ENCODE measurements at regions not wholly inside any gene's neighbourhood (a gene's known extent, or its start where the extent isn't known, plus 50 kb on each side); places are given as distances from the start of the nearest gene placed in this dataset.
"Not testable (repeated sequence)": the region's sequence is repeated elsewhere in the genome, so short reads cannot be mapped to it uniquely, and the experiment has no call there.

- DNase-seq (ENCODE audit: low read depth), result no peak
Observed at GRCh38 chr4:117811731-117812130, 222.6 kb upstream of the NDST3 start.

- DNase-seq (ENCODE audit: low read depth), result no peak
Observed at GRCh38 chr4:117814277-117815246, 219.7 kb upstream of the NDST3 start.

GRCh38 chr4:117817301-117817700, 217.0 kb upstream of the NDST3 start:
- DNase-seq (ENCODE audit: low read depth), result no peak

GRCh38 chr4:117821834-117822233, 212.5 kb upstream of the NDST3 start:
- DNase-seq (ENCODE audit: low read depth), result no peak

- no peak for DNase-seq (ENCODE audit: low read depth)
Observed at GRCh38 chr4:117823388-117823787, 210.9 kb upstream of the NDST3 start.

- DNase-seq (ENCODE audit: low read depth), result no peak
Observed at GRCh38 chr4:117825600-117825999, 208.7 kb upstream of the NDST3 start.

GRCh38 chr4:117831060-117831683, 203.1 kb upstream of the NDST3 start:
- DNase-seq (ENCODE audit: low read depth), result no peak

- DNase-seq (ENCODE audit: low read depth), result no peak
Observed at GRCh38 chr4:117835566-117835965, 198.7 kb upstream of the NDST3 start.

- DNase-seq (ENCODE audit: low read depth), result no peak
Observed at GRCh38 chr4:117844594-117844993, 189.7 kb upstream of the NDST3 start.

- DNase-seq (ENCODE audit: low read depth), result no peak
Observed at GRCh38 chr4:117845270-117845669, 189.0 kb upstream of the NDST3 start.

GRCh38 chr4:117847849-117848248, 186.4 kb upstream of the NDST3 start:
- DNase-seq (ENCODE audit: low read depth), result no peak

GRCh38 chr4:117868201-117868600, 166.1 kb upstream of the NDST3 start:
- no peak for DNase-seq (ENCODE audit: low read depth)

GRCh38 chr4:117873779-117874178, 160.5 kb upstream of the NDST3 start:
- DNase-seq (ENCODE audit: low read depth), result no peak

GRCh38 chr4:117874216-117874615, 160.1 kb upstream of the NDST3 start:
- DNase-seq (ENCODE audit: low read depth), result no peak

GRCh38 chr4:117889978-117890377, 144.3 kb upstream of the NDST3 start:
- DNase-seq (ENCODE audit: low read depth), result no peak

- no peak for DNase-seq (ENCODE audit: low read depth)
Observed at GRCh38 chr4:117893207-117893606, 141.1 kb upstream of the NDST3 start.

GRCh38 chr4:117898496-117898895, 135.8 kb upstream of the NDST3 start:
- DNase-seq (ENCODE audit: low read depth), result no peak

GRCh38 chr4:117900832-117901231, 133.5 kb upstream of the NDST3 start:
- no peak for DNase-seq (ENCODE audit: low read depth)

- DNase-seq (ENCODE audit: low read depth), result no peak
Observed at GRCh38 chr4:117907646-117908045, 126.6 kb upstream of the NDST3 start.

GRCh38 chr4:117908306-117909207, 125.7 kb upstream of the NDST3 start:
- no peak for DNase-seq (ENCODE audit: low read depth)

GRCh38 chr4:117916728-117917127, 117.6 kb upstream of the NDST3 start:
- no peak for DNase-seq (ENCODE audit: low read depth)

- DNase-seq (ENCODE audit: low read depth), result not testable (repeated sequence)
Observed at GRCh38 chr4:117922311-117922710, 112.0 kb upstream of the NDST3 start.
